ENCODE measurements at regions not wholly inside any gene's neighbourhood (a gene's known extent, or its start where the extent isn't known, plus 50 kb on each side); places are given as distances from the start of the nearest gene placed in this dataset.
"Not testable (repeated sequence)": the region's sequence is repeated elsewhere in the genome, so short reads cannot be mapped to it uniquely, and the experiment has no call there.

DNA sequence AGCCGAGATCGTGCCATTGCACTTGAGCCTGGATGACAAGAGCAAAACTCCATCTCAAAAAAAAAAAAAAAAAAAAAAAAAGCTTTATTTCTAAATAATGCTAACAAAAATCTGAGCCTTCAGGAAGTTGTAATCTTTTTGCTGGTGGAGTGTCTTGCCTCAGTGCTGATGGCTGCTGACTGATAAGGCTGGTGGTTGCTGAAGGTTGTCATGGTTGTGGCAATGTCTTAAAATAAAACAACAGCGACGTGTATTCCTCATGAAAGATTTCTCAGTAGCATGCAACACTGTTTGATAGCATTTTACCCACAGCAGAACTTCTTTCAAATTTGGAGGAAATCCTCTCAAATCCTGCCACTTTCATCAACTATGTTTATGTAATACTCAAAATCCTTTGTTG, 77.4 kb upstream of the PTPRG start:
- TF ChIP-seq POU2F2 (IDR thresholded peaks at IDR 0.05; ENCODE audit: low read depth, low read length) (no peak), PAX5 (IDR thresholded peaks at IDR 0.05; ENCODE audit: insufficient read depth, low read length, severe bottlenecking) (no peak), POLR2AphosphoS5 (IDR thresholded peaks at IDR 0.05; ENCODE audit: low read depth, low read length) (no peak), SPI1 (IDR thresholded peaks at IDR 0.05; ENCODE audit: low read depth, low read length) (no peak), POLR2A (IDR thresholded peaks at IDR 0.05; ENCODE audit: low read depth, low read length) (no peak), TAF1 (IDR thresholded peaks at IDR 0.05; ENCODE audit: low read depth, low read length) (no peak)
- no peak for FAIRE-seq
- DNase-seq (ENCODE audit: insufficient read length, low spot score), result no peak

GRCh38 chr3:61493339-61493738, 68.0 kb upstream of the PTPRG start:
- no peak for FAIRE-seq
- DNase-seq (ENCODE audit: insufficient read length, low spot score), result no peak
- TF ChIP-seq SPI1 (IDR thresholded peaks at IDR 0.05; ENCODE audit: low read depth, low read length) (no peak), PAX5 (IDR thresholded peaks at IDR 0.05; ENCODE audit: insufficient read depth, low read length, severe bottlenecking) (no peak), TAF1 (IDR thresholded peaks at IDR 0.05; ENCODE audit: low read depth, low read length) (no peak), POLR2AphosphoS5 (IDR thresholded peaks at IDR 0.05; ENCODE audit: low read depth, low read length) (no peak), POLR2A (IDR thresholded peaks at IDR 0.05; ENCODE audit: low read depth, low read length) (no peak), POU2F2 (IDR thresholded peaks at IDR 0.05; ENCODE audit: low read depth, low read length) (no peak)

- DNase-seq (ENCODE audit: insufficient read length, low spot score); FAIRE-seq: not testable (repeated sequence)
Observed at GRCh38 chr3:61494309-61494708, 67.1 kb upstream of the PTPRG start.

DNA sequence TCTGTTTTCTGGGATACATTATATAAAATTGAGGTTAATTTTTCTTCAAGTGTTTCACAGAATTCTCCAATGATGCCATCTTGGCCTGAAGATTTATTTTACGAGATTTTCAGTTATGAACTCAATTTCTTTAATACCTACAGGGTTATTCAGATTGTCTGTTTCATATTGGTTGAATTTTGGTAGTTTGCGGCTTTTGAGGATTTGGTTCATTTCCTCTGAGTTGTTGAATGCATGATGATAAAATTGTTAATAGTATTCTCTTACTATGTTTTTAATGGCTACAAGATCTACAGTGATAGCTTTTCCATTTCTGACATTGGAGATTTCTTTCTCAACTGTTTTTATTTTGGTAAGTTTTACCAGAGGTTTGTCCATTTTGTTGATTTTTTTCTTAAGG, 63.9 kb upstream of the PTPRG start:
- FAIRE-seq (no peak), DNase-seq (ENCODE audit: insufficient read length, low spot score) (no peak)
- TF ChIP-seq POLR2AphosphoS5 (IDR thresholded peaks at IDR 0.05; ENCODE audit: low read depth, low read length), result no peak
- no peak for TF ChIP-seq SPI1 (IDR thresholded peaks at IDR 0.05; ENCODE audit: low read depth, low read length)
- no peak for TF ChIP-seq TAF1 (IDR thresholded peaks at IDR 0.05; ENCODE audit: low read depth, low read length)
- TF ChIP-seq POU2F2 (IDR thresholded peaks at IDR 0.05; ENCODE audit: low read depth, low read length), result no peak
- TF ChIP-seq PAX5 (IDR thresholded peaks at IDR 0.05; ENCODE audit: insufficient read depth, low read length, severe bottlenecking), result no peak
- no peak for TF ChIP-seq POLR2A (IDR thresholded peaks at IDR 0.05; ENCODE audit: low read depth, low read length)

GRCh38 chr3:61505197-61505596, 56.2 kb upstream of the PTPRG start:
- no peak for DNase-seq (ENCODE audit: insufficient read length, low spot score)
- no peak for FAIRE-seq
- TF ChIP-seq SPI1 (IDR thresholded peaks at IDR 0.05; ENCODE audit: low read depth, low read length) (no peak), POU2F2 (IDR thresholded peaks at IDR 0.05; ENCODE audit: low read depth, low read length) (no peak), POLR2A (IDR thresholded peaks at IDR 0.05; ENCODE audit: low read depth, low read length) (no peak), POLR2AphosphoS5 (IDR thresholded peaks at IDR 0.05; ENCODE audit: low read depth, low read length) (no peak), PAX5 (IDR thresholded peaks at IDR 0.05; ENCODE audit: insufficient read depth, low read length, severe bottlenecking) (no peak), TAF1 (IDR thresholded peaks at IDR 0.05; ENCODE audit: low read depth, low read length) (no peak)

GRCh38 chr3:61507946-61508345, 53.4 kb upstream of the PTPRG start:
- DNase-seq (ENCODE audit: insufficient read length, low spot score), result no peak
- TF ChIP-seq PAX5 (IDR thresholded peaks at IDR 0.05; ENCODE audit: insufficient read depth, low read length, severe bottlenecking), result no peak
- no peak for TF ChIP-seq POLR2AphosphoS5 (IDR thresholded peaks at IDR 0.05; ENCODE audit: low read depth, low read length)
- no peak for TF ChIP-seq SPI1 (IDR thresholded peaks at IDR 0.05; ENCODE audit: low read depth, low read length)
- no peak for TF ChIP-seq POLR2A (IDR thresholded peaks at IDR 0.05; ENCODE audit: low read depth, low read length)
- no peak for TF ChIP-seq TAF1 (IDR thresholded peaks at IDR 0.05; ENCODE audit: low read depth, low read length)
- TF ChIP-seq POU2F2 (IDR thresholded peaks at IDR 0.05; ENCODE audit: low read depth, low read length), result no peak
- FAIRE-seq, result no peak

Measured in GM12891 (cell line).